Keratinocyte (primary cell): ENCODE measurements at regions not wholly inside any gene's neighbourhood (a gene's known extent, or its start where the extent isn't known, plus 50 kb on each side); places are given as distances from the start of the nearest gene placed in this dataset.

ENCODE experiments used
- DNase-seq: peaks from one replicate; pipeline ENCODE4 v3.0.0-alpha.2; 2011; ENCODE audit warnings: low read depth, missing footprints, low spot score
- FAIRE-seq: peaks from 2 replicates; lab custom pipeline; 2011; peaks lifted over from hg19 to GRCh38; lab: Jason Lieb, UNC
- H2AFZ ChIP-seq: 2 replicates; pipeline ENCODE4 v1.6.0; 2012; ENCODE audit warnings: low read length, control low read depth, inconsistent platforms; ENCODE audit not compliant: control insufficient read depth
- H3K27ac ChIP-seq: 2 replicates; pipeline ENCODE4 v1.5.1; 2011; ENCODE audit warnings: low read length; ENCODE audit not compliant: control insufficient read depth, insufficient read depth
- H3K27me3 ChIP-seq: 3 replicates; pipeline ENCODE4 v1.6.0; 2011; ENCODE audit warnings: low read length; ENCODE audit not compliant: control insufficient read depth, insufficient read depth; ENCODE audit errors: extremely low read depth
- H3K36me3 ChIP-seq, 2 experiments: 2 replicates in 1 of 2; 3 replicates in 1 of 2; pipeline ENCODE4 v1.5.1; 2011; ENCODE audit warnings: low read length in 2 of 2, mild to moderate bottlenecking in 1 of 2; ENCODE audit not compliant: control insufficient read depth in 2 of 2, insufficient read depth in 2 of 2; ENCODE audit errors: extremely low read depth in 1 of 2
- H3K4me1 ChIP-seq: 3 replicates; pipeline ENCODE4 v1.5.1; 2011; ENCODE audit warnings: low read length; ENCODE audit not compliant: control insufficient read depth, insufficient read depth; ENCODE audit errors: extremely low read depth
- H3K4me2 ChIP-seq: 3 replicates; pipeline ENCODE4 v1.6.0; 2011; ENCODE audit warnings: low read depth, low read length; ENCODE audit not compliant: control insufficient read depth, insufficient read depth; ENCODE audit errors: extremely low read depth
- H3K4me3 ChIP-seq, 3 experiments: fragments of 200-600 bp in 1 of 3; sonication (generic) in 1 of 3; 2 replicates in 2 of 3; 3 replicates in 1 of 3; pipeline ENCODE4 v1.5.1; 2011 to 2016; ENCODE audit warnings: low read length in 3 of 3, mild to moderate bottlenecking in 3 of 3, control low read depth in 2 of 3, inconsistent platforms in 1 of 3, low read depth in 1 of 3, mixed read lengths in 1 of 3, mixed run types in 1 of 3, moderate library complexity in 1 of 3; ENCODE audit not compliant: control insufficient read depth in 2 of 3, insufficient read depth in 2 of 3; ENCODE audit errors: extremely low read depth in 1 of 3
- H3K79me2 ChIP-seq: 2 replicates; pipeline ENCODE4 v1.6.0; 2012; ENCODE audit warnings: low read length; ENCODE audit not compliant: control insufficient read depth, insufficient read depth
- H3K9ac ChIP-seq: 3 replicates; pipeline ENCODE4 v1.6.0; 2011; ENCODE audit warnings: low read length; ENCODE audit not compliant: control insufficient read depth, insufficient read depth; ENCODE audit errors: extremely low read depth
- H3K9me1 ChIP-seq: 3 replicates; pipeline ENCODE4 v1.6.0; 2011; ENCODE audit warnings: low read length; ENCODE audit not compliant: control insufficient read depth, insufficient read depth; ENCODE audit errors: extremely low read depth
- H3K9me3 ChIP-seq: 2 replicates; pipeline ENCODE4 v1.5.1; 2012; ENCODE audit warnings: low read depth, low read length; ENCODE audit not compliant: control insufficient read depth
- H4K20me1 ChIP-seq: 3 replicates; pipeline ENCODE4 v1.6.0; 2011; ENCODE audit warnings: low read length; ENCODE audit not compliant: control insufficient read depth, insufficient read depth; ENCODE audit errors: extremely low read depth
- CTCF ChIP-seq, 3 experiments: IDR thresholded peaks in 1 of 3; conservative IDR thresholded peaks in 1 of 3; optimal IDR thresholded peaks in 1 of 3; 2 replicates in 2 of 3; 3 replicates in 1 of 3; pipeline versions ENCODE3 to v1.5.1; 2011; ENCODE audit warnings: low read length in 3 of 3, mild to moderate bottlenecking in 3 of 3, moderate library complexity in 2 of 3, control low read depth in 1 of 3, inconsistent platforms in 1 of 3; ENCODE audit not compliant: insufficient read depth in 2 of 3; ENCODE audit errors: extremely low read depth in 1 of 3
- EZH2 ChIP-seq: IDR thresholded peaks from one replicate; pipeline ENCODE4 v1.6.1; 2012; ENCODE audit warnings: inconsistent platforms, mild to moderate bottlenecking, low read length, moderate library complexity
- dilution Hi-C: fragments of 300-500 bp; cut with MboI; formaldehyde crosslinking; loops from one replicate; pipeline ENCODE4 v1.7.0; 2020; ENCODE audit warnings: low sequenced_read_pairs; ENCODE audit not compliant: extremely low pct_ligation_motif_present

DNA sequence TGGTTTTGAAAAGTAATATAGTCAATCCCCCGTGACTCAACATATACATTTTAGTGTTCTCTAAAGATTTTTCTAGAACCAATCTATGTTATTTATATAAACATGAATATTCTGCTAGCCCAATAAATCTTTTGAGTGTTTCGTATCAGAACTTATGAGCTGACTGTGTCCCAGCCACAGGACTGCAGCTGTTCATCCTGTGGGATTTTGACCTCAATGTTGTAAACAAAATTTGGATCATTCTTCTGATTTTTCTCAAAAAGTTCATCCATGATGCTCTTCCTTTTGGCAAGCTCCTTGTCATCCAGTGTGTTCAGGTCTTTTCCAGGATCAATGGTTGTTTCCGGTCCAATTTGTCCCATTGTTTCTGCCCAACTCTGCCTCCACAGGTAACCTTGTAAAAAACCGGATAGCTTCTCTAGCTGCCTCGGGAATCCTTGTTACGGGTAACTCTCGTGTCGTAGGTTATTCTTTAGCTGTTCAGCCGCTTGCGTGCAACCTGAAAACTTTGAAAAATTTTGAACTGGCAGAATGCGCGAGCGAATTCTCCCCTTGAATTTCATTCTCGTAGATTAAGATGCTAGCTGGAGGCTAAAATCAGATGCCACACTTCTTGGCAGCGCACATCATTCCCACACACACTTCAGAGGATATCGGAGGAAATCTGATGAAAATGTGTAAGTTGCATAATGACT lies 195.2 kb downstream of the SH3BP4 start:
- TF ChIP-seq EZH2, result no peak
- Histone ChIP-seq H3K4me1 (no peaks in the 10 kb centered on the region), H3K27ac (no peak overlapping the region), H3K9ac (no peak overlapping the region), H4K20me1 (no peaks in the 10 kb centered on the region), H3K79me2 (no peaks in the 10 kb centered on the region), H2AFZ (no peak overlapping the region), H3K4me2 (no peak overlapping the region), H3K4me3 (no peak overlapping the region), H3K9me1 (no peaks in the 10 kb centered on the region), H3K9me3 (no peaks in the 10 kb centered on the region), H3K27me3 (peaks cover 10% of the 10 kb centered on the region), H3K36me3 (no peaks in the 10 kb centered on the region)
- FAIRE-seq (no peak), DNase-seq (no peak)
- dilution Hi-C loops, result no loop called here

DNA sequence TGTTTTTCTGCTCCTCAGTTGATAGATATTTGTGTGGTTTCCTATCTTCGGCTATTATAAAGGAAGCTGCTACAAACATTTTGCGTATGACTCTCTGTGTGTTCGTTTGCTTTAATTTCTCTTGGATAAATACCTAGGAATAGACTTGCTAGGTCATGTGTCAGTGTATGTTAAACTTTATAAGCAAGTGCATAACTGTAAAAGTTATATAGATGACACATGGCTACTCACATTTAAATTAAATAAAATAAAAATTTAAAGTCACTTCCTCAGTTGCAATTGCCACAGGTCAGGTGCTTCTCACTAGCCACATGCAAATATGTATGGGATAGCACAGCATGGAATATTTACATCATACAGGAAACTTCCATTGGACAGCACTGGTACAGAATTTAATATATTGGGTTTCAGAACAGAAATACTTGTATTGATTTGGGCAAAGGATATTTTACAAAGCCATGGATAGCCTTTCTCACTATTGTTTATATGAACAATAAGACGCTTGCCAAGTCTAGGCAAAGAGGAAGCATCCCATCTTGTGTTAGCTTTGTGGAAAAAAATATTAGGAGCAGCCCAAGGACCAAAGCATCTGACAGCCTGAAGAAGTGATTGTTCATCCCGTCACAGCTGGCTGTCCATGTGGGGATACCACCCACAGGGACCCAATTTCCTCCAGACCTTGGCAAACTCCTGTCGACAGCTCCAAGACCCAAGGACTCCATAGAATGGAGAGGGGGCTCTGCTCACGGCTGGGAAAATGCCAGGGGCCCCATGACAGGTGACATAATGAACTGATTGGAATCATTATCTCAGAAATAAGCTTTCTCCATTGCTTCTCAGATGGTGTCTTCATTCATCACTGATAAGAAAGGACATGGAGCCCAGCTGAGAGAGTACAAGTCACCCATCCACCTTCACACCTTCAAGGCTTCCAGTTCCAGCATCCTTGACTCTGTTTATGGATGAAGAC lies 196.7 kb downstream of the SH3BP4 start:
- dilution Hi-C loops, result no loop called here
- no peaks in the 10 kb centered on the region for H4K20me1 ChIP-seq
- no peak for DNase-seq
- no peak overlapping the region for H3K27ac ChIP-seq
- H3K4me1 ChIP-seq, result no peaks in the 10 kb centered on the region
- H3K9me3 ChIP-seq, result no peaks in the 10 kb centered on the region
- no peak overlapping the region for H3K9ac ChIP-seq
- H2AFZ ChIP-seq, result no peak overlapping the region
- TF ChIP-seq CTCF (optimal IDR thresholded peaks at IDR 0.05 in 1 of 3, IDR thresholded peaks at IDR 0.05 in 1 of 3, conservative IDR thresholded peaks at IDR 0.05 in 1 of 3; ENCODE audit: extremely low read depth in 1 of 3, insufficient read depth in 2 of 3, low read length in 3 of 3), result no peak
- TF ChIP-seq EZH2, result no peak
- H3K4me2 ChIP-seq, result no peak overlapping the region
- H3K79me2 ChIP-seq, result no peaks in the 10 kb centered on the region
- peaks cover 5% of the 10 kb centered on the region for H3K27me3 ChIP-seq
- no peak overlapping the region for H3K4me3 ChIP-seq
- FAIRE-seq, result no peak
- H3K9me1 ChIP-seq, result no peaks in the 10 kb centered on the region
- no peaks in the 10 kb centered on the region for H3K36me3 ChIP-seq
